HepG2 (cell line): ENCODE measurements at regions not wholly inside any gene's neighbourhood (a gene's known extent, or its start where the extent isn't known, plus 50 kb on each side); places are given as distances from the start of the nearest gene placed in this dataset.

Experiments used
- CHCHD3 ChIP-seq: sonication (generic); formaldehyde crosslinking; IDR thresholded peaks from 2 replicates; pipeline ENCODE4 v1.8.0; 2022; ENCODE audit warnings: mild to moderate bottlenecking, missing genetic modification reagents, moderate library complexity
- ELF3 ChIP-seq: IDR thresholded peaks from 2 replicates; pipeline ENCODE4 v1.6.1; 2016; ENCODE audit warnings: missing genetic modification reagents, missing compliant biosample characterization
- GATAD1 ChIP-seq: IDR thresholded peaks from 2 replicates; pipeline ENCODE4 v1.6.1; 2016; ENCODE audit warnings: missing genetic modification reagents, missing compliant biosample characterization
- GMEB2 ChIP-seq: IDR thresholded peaks from 2 replicates; pipeline ENCODE4 v1.6.1; 2016; ENCODE audit warnings: missing biosample characterization, missing genetic modification reagents, low read depth
- GPBP1L1 ChIP-seq: sonication (generic); formaldehyde crosslinking; IDR thresholded peaks from 2 replicates; pipeline ENCODE4 v1.5.0; 2020; ENCODE audit warnings: mild to moderate bottlenecking, missing genetic modification reagents
- POLR2G ChIP-seq: fragments of 200-400 bp; formaldehyde crosslinking; IDR thresholded peaks from 2 replicates; pipeline ENCODE4 v1.6.1; 2018; ENCODE audit warnings: mild to moderate bottlenecking, low read depth, low read length, moderate library complexity
- RBM39 ChIP-seq: fragments of 200-400 bp; formaldehyde crosslinking; IDR thresholded peaks from one replicate; pipeline ENCODE4 v1.6.1; 2018; ENCODE audit warnings: antibody characterized with exemption, mild to moderate bottlenecking, low read depth, low read length; ENCODE audit not compliant: poor library complexity, severe bottlenecking
- SALL2 ChIP-seq: sonication (generic); formaldehyde crosslinking; IDR thresholded peaks from 2 replicates; pipeline ENCODE4 v1.8.1; 2023; ENCODE audit warnings: mild to moderate bottlenecking, missing genetic modification reagents, inconsistent platforms
- ZKSCAN8 ChIP-seq: IDR thresholded peaks from 2 replicates; pipeline ENCODE4 v1.6.1; 2016; ENCODE audit warnings: borderline replicate concordance, missing genetic modification reagents, missing compliant biosample characterization
- ZNF136 ChIP-seq: sonication (generic); formaldehyde crosslinking; IDR thresholded peaks from 2 replicates; pipeline ENCODE4 v1.8.1; 2022; ENCODE audit warnings: low read depth, mild to moderate bottlenecking, moderate library complexity, missing genetic modification reagents
- ZNF446 ChIP-seq: sonication (generic); formaldehyde crosslinking; IDR thresholded peaks from 2 replicates; pipeline ENCODE4 v1.5.0; 2020; ENCODE audit warnings: mild to moderate bottlenecking, missing genetic modification reagents
- ZNF770 ChIP-seq: sonication (generic); formaldehyde crosslinking; IDR thresholded peaks from 2 replicates; pipeline ENCODE4 v1.5.0; 2020; ENCODE audit warnings: mild to moderate bottlenecking, missing genetic modification reagents
- TF ChIP-seq, protein P1 (sequence below): sonication (generic); formaldehyde crosslinking; IDR thresholded peaks from 2 replicates; pipeline ENCODE4 v1.5.0; 2020; ENCODE audit warnings: mild to moderate bottlenecking, missing genetic modification reagents, moderate library complexity

DNA sequence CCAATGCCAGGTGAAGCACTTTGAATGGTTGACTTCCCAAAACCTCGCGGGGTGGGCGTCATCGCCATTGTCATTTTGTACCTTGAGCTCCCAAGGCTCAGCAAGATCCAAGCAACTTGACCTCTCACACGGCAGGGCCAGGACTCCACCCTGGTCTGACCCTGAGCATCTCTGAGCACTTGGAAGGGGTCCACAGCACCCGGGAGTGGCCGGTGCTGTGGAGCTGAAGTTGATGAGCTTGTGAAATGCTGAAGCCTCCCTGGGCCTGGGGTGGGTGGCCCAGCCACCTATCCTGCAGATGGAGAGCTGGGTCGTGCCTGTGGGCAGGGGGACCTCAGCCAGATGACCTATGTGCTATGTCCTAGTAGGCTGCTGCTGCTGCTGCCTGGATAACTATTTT is 283.3 kb upstream of the FOXF1 start:
- TF ChIP-seq ZNF770 (CRISPR knock-in tag): no peak
- TF ChIP-seq, protein P1, sequence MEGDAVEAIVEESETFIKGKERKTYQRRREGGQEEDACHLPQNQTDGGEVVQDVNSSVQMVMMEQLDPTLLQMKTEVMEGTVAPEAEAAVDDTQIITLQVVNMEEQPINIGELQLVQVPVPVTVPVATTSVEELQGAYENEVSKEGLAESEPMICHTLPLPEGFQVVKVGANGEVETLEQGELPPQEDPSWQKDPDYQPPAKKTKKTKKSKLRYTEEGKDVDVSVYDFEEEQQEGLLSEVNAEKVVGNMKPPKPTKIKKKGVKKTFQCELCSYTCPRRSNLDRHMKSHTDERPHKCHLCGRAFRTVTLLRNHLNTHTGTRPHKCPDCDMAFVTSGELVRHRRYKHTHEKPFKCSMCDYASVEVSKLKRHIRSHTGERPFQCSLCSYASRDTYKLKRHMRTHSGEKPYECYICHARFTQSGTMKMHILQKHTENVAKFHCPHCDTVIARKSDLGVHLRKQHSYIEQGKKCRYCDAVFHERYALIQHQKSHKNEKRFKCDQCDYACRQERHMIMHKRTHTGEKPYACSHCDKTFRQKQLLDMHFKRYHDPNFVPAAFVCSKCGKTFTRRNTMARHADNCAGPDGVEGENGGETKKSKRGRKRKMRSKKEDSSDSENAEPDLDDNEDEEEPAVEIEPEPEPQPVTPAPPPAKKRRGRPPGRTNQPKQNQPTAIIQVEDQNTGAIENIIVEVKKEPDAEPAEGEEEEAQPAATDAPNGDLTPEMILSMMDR (CRISPR knock-in tag): no peak
- no peak for TF ChIP-seq ZKSCAN8 (CRISPR knock-in tag)
- TF ChIP-seq SALL2 (CRISPR knock-in tag): no peak
- TF ChIP-seq POLR2G: no peak
- no peak for TF ChIP-seq GPBP1L1
- TF ChIP-seq GMEB2 (CRISPR knock-in tag): no peak
- TF ChIP-seq CHCHD3: no peak
- TF ChIP-seq RBM39: no peak
- TF ChIP-seq ZNF446 (CRISPR knock-in tag): no peak
- no peak for TF ChIP-seq ELF3 (CRISPR knock-in tag)
- TF ChIP-seq ZNF136: no peak
- no peak for TF ChIP-seq GATAD1 (CRISPR knock-in tag)
